AG04450 (cell line): ENCODE measurements at regions not wholly inside any gene's neighbourhood (a gene's known extent, or its start where the extent isn't known, plus 50 kb on each side); places are given as distances from the start of the nearest gene placed in this dataset.

ENCODE experiments used
- CTCF ChIA-PET: fragments of 300-600, 350-600 bp; formaldehyde crosslinking; extraction: SDS; loops from one replicate; lab custom pipeline; 2022; ENCODE audit warnings: antibody characterized with exemption, inconsistent platforms; lab: Charles Lee
- POLR2A ChIA-PET: fragments of 350-600 bp; formaldehyde crosslinking; extraction: SDS; loops from one replicate; lab custom pipeline; 2021; ENCODE audit warnings: antibody characterized with exemption, inconsistent platforms; lab: Yijun Ruan, JAX
- DNase-seq: peaks from one replicate; pipeline ENCODE4 v3.0.0-alpha.2; 2011; ENCODE audit warnings: low read depth, low spot score
- H3K27ac ChIP-seq: one replicate; pipeline ENCODE4 v1.5.1; 2012; ENCODE audit warnings: low read depth, low read length, control low read depth
- H3K27me3 ChIP-seq: one replicate; pipeline ENCODE4 v1.6.0; 2012; ENCODE audit warnings: low read length; ENCODE audit not compliant: control insufficient read depth, insufficient read depth
- H3K4me3 ChIP-seq: 2 replicates; pipeline ENCODE4 v1.5.1; 2011; ENCODE audit warnings: mild to moderate bottlenecking, low read depth, low read length, control low read depth
- H3K9me3 ChIP-seq: 2 replicates; pipeline ENCODE4 v1.5.1; 2012; ENCODE audit warnings: low read length; ENCODE audit not compliant: control insufficient read depth, insufficient read depth
- CTCF ChIP-seq: IDR thresholded peaks from 2 replicates; pipeline ENCODE4 v1.5.1; 2011; ENCODE audit warnings: low read depth, low read length, control low read depth, inconsistent platforms

- Histone ChIP-seq H3K4me3 (no peak overlapping the region), H3K27ac (no peak overlapping the region), H3K9me3 (no peaks in the 10 kb centered on the region), H3K27me3 (no peaks in the 10 kb centered on the region)
- no peak for TF ChIP-seq CTCF
- no peak for DNase-seq
- CTCF ChIA-PET: interaction anchor here (0.6 kb wide), 1 partner anchor 961 kb away, joined by 3 read pairs; no protein-coding TSS in a partner anchor
- POLR2A ChIA-PET: no interaction called here
Observed at GRCh38 chr7:114765331-114766040, 156.4 kb upstream of the MDFIC start.

DNA sequence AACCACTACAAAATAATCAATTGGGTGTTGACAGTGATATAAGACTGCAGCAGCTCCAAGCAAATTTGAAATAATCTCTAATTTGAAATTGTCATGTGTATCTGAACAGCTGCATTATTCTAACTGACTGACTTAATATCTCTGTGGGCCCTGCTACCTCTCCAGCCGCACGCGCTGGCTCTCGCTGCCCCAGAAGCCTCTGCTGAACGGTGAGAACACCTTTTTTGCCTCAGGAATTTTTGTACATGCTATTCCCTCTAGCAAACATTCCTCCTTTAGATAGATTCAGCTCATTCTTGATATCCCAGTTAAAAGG, 155.9 kb upstream of the MDFIC start:
- Histone ChIP-seq H3K9me3 (no peaks in the 10 kb centered on the region), H3K27ac (no peak overlapping the region), H3K4me3 (no peak overlapping the region), H3K27me3 (no peaks in the 10 kb centered on the region)
- no peak for TF ChIP-seq CTCF
- POLR2A ChIA-PET: no interaction called here
- no peak for DNase-seq
- CTCF ChIA-PET: interaction anchor here (0.6 to 0.7 kb wide), 2 partner anchors 117 to 961 kb away, joined by 3 read pairs; no protein-coding TSS in a partner anchor

DNA sequence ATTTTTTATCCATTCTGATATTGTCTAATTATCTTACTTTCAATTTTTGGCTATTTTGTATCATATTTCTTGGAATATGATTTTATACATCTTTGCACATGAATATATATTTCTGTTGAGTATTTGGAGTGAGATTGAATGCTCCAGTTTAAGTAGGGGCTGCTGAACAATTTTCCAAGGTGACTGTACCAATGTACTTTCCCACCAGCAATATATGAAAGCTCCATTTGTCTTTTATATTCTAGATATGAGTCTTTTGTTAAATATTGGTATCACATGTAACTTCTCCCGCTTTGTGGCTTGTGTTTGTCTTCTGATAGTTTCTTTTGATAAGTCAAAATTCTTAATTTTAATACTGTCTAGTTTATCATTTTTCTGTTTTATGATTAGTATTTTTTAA, 144.6 kb upstream of the MDFIC start:
- Histone ChIP-seq H3K27me3 (no peaks in the 10 kb centered on the region), H3K4me3 (no peak overlapping the region), H3K9me3 (no peaks in the 10 kb centered on the region), H3K27ac (no peak overlapping the region)
- CTCF ChIA-PET: no interaction called here
- TF ChIP-seq CTCF: no peak
- DNase-seq: no peak
- POLR2A ChIA-PET: no interaction called here

DNA sequence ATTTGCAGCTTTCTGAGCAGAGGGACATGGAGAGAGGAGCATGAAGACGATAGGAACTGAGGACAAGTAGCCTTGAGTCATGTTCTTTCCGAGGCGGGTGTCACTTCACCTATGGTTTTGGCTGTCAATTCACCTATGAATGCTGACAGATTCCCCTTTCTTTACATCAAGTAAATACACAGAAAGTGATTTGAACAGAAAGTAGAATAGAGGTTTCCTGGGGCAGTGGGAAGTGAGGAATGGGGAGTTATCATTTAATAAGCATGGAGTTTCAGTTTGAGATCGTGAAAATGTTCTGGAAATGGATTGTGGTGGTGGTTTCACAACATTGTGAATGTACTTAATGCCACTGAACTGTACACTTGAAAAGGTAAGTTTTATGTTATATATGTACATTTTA, 138.4 kb upstream of the MDFIC start:
- no peak overlapping the region for H3K4me3 ChIP-seq
- no peak for DNase-seq
- H3K27me3 ChIP-seq: no peaks in the 10 kb centered on the region
- H3K27ac ChIP-seq: no peak overlapping the region
- ChIA-PET CTCF (no interaction called here), POLR2A (no interaction called here)
- no peaks in the 10 kb centered on the region for H3K9me3 ChIP-seq
- TF ChIP-seq CTCF: no peak

GRCh38 chr7:114784177-114784576, 137.7 kb upstream of the MDFIC start:
- no peak overlapping the region for H3K27ac ChIP-seq
- no peaks in the 10 kb centered on the region for H3K9me3 ChIP-seq
- no peak overlapping the region for H3K4me3 ChIP-seq
- no peaks in the 10 kb centered on the region for H3K27me3 ChIP-seq
- ChIA-PET CTCF (no interaction called here), POLR2A (no interaction called here)
- TF ChIP-seq CTCF: no peak
- DNase-seq: no peak
